Astrocyte (in vitro differentiated cells and primary cell): ENCODE measurements at regions not wholly inside any gene's neighbourhood (a gene's known extent, or its start where the extent isn't known, plus 50 kb on each side); places are given as distances from the start of the nearest gene placed in this dataset.

Source experiments
- DNase-seq: peaks from one replicate; pipeline ENCODE4 v3.0.0-alpha.2; 2010; ENCODE audit warnings: low read depth
- FAIRE-seq: peaks from 2 replicates; lab custom pipeline; 2011; peaks lifted over from hg19 to GRCh38; lab: Jason Lieb, UNC
- H2AFZ ChIP-seq: 2 replicates; pipeline ENCODE4 v1.6.0; 2012; ENCODE audit warnings: low read depth, low read length, inconsistent platforms
- H3K27ac ChIP-seq: 2 replicates; pipeline ENCODE4 v1.5.1; 2011; ENCODE audit warnings: low read depth, low read length, inconsistent platforms
- H3K27me3 ChIP-seq: 2 replicates; pipeline ENCODE4 v1.6.0; 2011; ENCODE audit warnings: low read length, inconsistent platforms; ENCODE audit not compliant: insufficient read depth
- H3K36me3 ChIP-seq: 2 replicates; pipeline ENCODE4 v1.5.1; 2011; ENCODE audit warnings: low read length, inconsistent platforms; ENCODE audit not compliant: insufficient read depth
- H3K4me1 ChIP-seq: 2 replicates; pipeline ENCODE4 v1.5.1; 2011; ENCODE audit warnings: low read length, inconsistent platforms; ENCODE audit not compliant: insufficient read depth
- H3K4me2 ChIP-seq: 2 replicates; pipeline ENCODE4 v1.6.0; 2012; ENCODE audit warnings: low read length, inconsistent platforms
- H3K4me3 ChIP-seq: 2 replicates; pipeline ENCODE4 v1.5.1; 2011; ENCODE audit warnings: low read depth, mild to moderate bottlenecking, low read length, inconsistent platforms; ENCODE audit not compliant: insufficient read depth
- H3K79me2 ChIP-seq: 2 replicates; pipeline ENCODE4 v1.6.0; 2012; ENCODE audit warnings: mild to moderate bottlenecking, low read length, inconsistent platforms; ENCODE audit not compliant: insufficient read depth
- H3K9ac ChIP-seq: 2 replicates; pipeline ENCODE4 v1.6.0; 2012; ENCODE audit warnings: mild to moderate bottlenecking, low read length, inconsistent platforms
- H3K9me3 ChIP-seq: 2 replicates; pipeline ENCODE4 v1.5.1; 2012; ENCODE audit warnings: low read depth, mild to moderate bottlenecking, low read length, inconsistent platforms; ENCODE audit not compliant: insufficient read depth
- H4K20me1 ChIP-seq: 2 replicates; pipeline ENCODE4 v1.6.0; 2012; ENCODE audit warnings: low read length, inconsistent platforms; ENCODE audit not compliant: insufficient read depth
- H3K27ac Mint-ChIP-seq: one replicate; pipeline ENCODE4 v1.8.0; 2021; ENCODE audit warnings: mild to moderate bottlenecking, mixed read lengths; ENCODE audit not compliant: unreplicated experiment
- H3K27me3 Mint-ChIP-seq: one replicate; pipeline ENCODE4 v1.8.0; 2021; ENCODE audit warnings: low read depth, mixed read lengths; ENCODE audit not compliant: unreplicated experiment
- H3K36me3 Mint-ChIP-seq: one replicate; pipeline ENCODE4 v1.8.0; 2021; ENCODE audit warnings: low read depth, mixed read lengths; ENCODE audit not compliant: unreplicated experiment
- H3K4me1 Mint-ChIP-seq: one replicate; pipeline ENCODE4 v1.8.0; 2021; ENCODE audit warnings: low read depth, mixed read lengths; ENCODE audit not compliant: unreplicated experiment
- H3K4me3 Mint-ChIP-seq: one replicate; pipeline ENCODE4 v1.8.0; 2021; ENCODE audit warnings: mild to moderate bottlenecking, moderate library complexity, mixed read lengths; ENCODE audit not compliant: unreplicated experiment
- H3K9me3 Mint-ChIP-seq: one replicate; pipeline ENCODE4 v1.8.0; 2021; ENCODE audit warnings: mild to moderate bottlenecking, mixed read lengths; ENCODE audit not compliant: unreplicated experiment
- EZH2 ChIP-seq: IDR thresholded peaks from 2 replicates; pipeline ENCODE4 v1.6.1; 2012; ENCODE audit warnings: mild to moderate bottlenecking, low read length, inconsistent platforms; ENCODE audit not compliant: insufficient read depth
- TF ChIP-seq, protein P1 (sequence below): IDR thresholded peaks from 2 replicates; pipeline ENCODE4 v1.5.1; 2011; ENCODE audit warnings: low read depth, mild to moderate bottlenecking, inconsistent platforms, low read length, moderate library complexity; ENCODE audit not compliant: insufficient read depth

DNA sequence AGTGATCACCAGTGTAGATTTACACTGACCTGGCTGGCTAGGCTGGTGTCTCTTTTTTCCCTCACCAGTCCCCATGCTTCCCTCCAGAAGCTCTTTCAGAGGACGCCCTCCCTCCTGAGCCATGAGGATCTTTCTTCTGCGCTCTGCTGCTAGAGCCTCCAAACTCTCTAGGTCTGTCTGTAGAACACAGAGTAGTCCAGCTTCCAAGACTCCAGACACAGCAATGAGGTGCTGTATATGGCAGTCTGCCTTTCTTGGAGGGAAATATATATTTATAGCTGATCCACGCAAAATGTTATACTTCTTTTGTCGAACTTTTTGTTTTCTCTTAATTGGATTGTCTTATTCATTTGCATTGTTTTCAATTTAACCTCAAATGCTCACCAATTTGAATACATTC, 1121.8 kb downstream of the ROBO2 start:
- H3K4me1 Mint-ChIP-seq: peaks cover 6% of the 10 kb centered on the region
- H3K4me3 ChIP-seq: no peak overlapping the region
- H3K27me3 ChIP-seq: no peaks in the 10 kb centered on the region
- H3K36me3 ChIP-seq: no peaks in the 10 kb centered on the region
- H3K4me1 ChIP-seq: no peaks in the 10 kb centered on the region
- no peak for DNase-seq
- no peaks in the 10 kb centered on the region for H3K79me2 ChIP-seq
- no peaks in the 10 kb centered on the region for H3K9me3 Mint-ChIP-seq
- no peaks in the 10 kb centered on the region for H3K36me3 Mint-ChIP-seq
- H3K4me2 ChIP-seq: no peak overlapping the region
- no peak for TF ChIP-seq EZH2
- TF ChIP-seq, protein P1, sequence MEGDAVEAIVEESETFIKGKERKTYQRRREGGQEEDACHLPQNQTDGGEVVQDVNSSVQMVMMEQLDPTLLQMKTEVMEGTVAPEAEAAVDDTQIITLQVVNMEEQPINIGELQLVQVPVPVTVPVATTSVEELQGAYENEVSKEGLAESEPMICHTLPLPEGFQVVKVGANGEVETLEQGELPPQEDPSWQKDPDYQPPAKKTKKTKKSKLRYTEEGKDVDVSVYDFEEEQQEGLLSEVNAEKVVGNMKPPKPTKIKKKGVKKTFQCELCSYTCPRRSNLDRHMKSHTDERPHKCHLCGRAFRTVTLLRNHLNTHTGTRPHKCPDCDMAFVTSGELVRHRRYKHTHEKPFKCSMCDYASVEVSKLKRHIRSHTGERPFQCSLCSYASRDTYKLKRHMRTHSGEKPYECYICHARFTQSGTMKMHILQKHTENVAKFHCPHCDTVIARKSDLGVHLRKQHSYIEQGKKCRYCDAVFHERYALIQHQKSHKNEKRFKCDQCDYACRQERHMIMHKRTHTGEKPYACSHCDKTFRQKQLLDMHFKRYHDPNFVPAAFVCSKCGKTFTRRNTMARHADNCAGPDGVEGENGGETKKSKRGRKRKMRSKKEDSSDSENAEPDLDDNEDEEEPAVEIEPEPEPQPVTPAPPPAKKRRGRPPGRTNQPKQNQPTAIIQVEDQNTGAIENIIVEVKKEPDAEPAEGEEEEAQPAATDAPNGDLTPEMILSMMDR: no peak
- H3K4me3 Mint-ChIP-seq: no peak overlapping the region
- no peak overlapping the region for H3K27ac ChIP-seq
- no peak overlapping the region for H3K27ac Mint-ChIP-seq
- no peak overlapping the region for H3K9ac ChIP-seq
- H3K27me3 Mint-ChIP-seq: no peaks in the 10 kb centered on the region
- H4K20me1 ChIP-seq: no peaks in the 10 kb centered on the region
- no peaks in the 10 kb centered on the region for H3K9me3 ChIP-seq
- no peak overlapping the region for H2AFZ ChIP-seq
- no peak for FAIRE-seq

DNA sequence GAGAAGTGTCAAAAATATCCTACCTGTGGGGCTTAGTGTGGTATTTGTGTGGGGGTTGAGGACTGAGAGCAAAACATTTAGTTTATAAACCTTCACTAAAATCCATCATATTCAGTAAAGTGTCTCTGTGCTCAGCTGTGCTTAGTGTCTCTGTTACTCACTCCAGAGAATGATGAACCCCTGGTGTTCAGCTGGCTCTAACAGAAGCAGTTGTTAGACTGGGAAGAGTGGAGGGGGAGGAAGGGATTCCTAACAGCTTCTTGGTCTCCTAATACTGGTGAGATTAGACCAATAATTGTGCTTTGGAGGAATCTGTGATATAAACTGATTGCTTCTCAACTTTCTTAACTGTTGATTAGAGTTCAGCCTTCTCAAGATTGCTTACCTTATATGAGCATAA, 1123.5 kb downstream of the ROBO2 start:
- H3K4me1 ChIP-seq: no peaks in the 10 kb centered on the region
- H3K36me3 ChIP-seq: no peaks in the 10 kb centered on the region
- no peak overlapping the region for H3K4me2 ChIP-seq
- Mint-ChIP-seq H3K27ac (no peak overlapping the region), H3K36me3 (no peaks in the 10 kb centered on the region), H3K9me3 (no peaks in the 10 kb centered on the region), H3K4me3 (no peak overlapping the region), H3K4me1 (peaks cover 6% of the 10 kb centered on the region), H3K27me3 (no peaks in the 10 kb centered on the region)
- H3K9ac ChIP-seq: no peak overlapping the region
- no peaks in the 10 kb centered on the region for H3K79me2 ChIP-seq
- TF ChIP-seq, protein P1: no peak
- no peak for TF ChIP-seq EZH2
- H3K4me3 ChIP-seq: no peak overlapping the region
- no peak overlapping the region for H2AFZ ChIP-seq
- no peaks in the 10 kb centered on the region for H4K20me1 ChIP-seq
- H3K9me3 ChIP-seq: no peaks in the 10 kb centered on the region
- H3K27me3 ChIP-seq: no peaks in the 10 kb centered on the region
- no peak overlapping the region for H3K27ac ChIP-seq
- DNase-seq: no peak
- no peak for FAIRE-seq

- FAIRE-seq: no peak
Observed at GRCh38 chr3:78165876-78166275, 1126.0 kb downstream of the ROBO2 start.

More at GRCh38 chr3:78165876-78166275, 1126.0 kb downstream of the ROBO2 start:
- DNase-seq: no peak
- no peaks in the 10 kb centered on the region for H3K9me3 ChIP-seq
- H3K27me3 ChIP-seq: no peaks in the 10 kb centered on the region
- H3K9ac ChIP-seq: no peak overlapping the region
- no peaks in the 10 kb centered on the region for H4K20me1 ChIP-seq
- no peaks in the 10 kb centered on the region for H3K36me3 ChIP-seq
- no peaks in the 10 kb centered on the region for H3K4me1 ChIP-seq
- H3K27me3 Mint-ChIP-seq: no peaks in the 10 kb centered on the region
- H3K4me3 ChIP-seq: no peak overlapping the region
- H3K4me3 Mint-ChIP-seq: no peak overlapping the region
- no peak overlapping the region for H3K4me2 ChIP-seq
- H2AFZ ChIP-seq: no peak overlapping the region
- no peak overlapping the region for H3K27ac ChIP-seq
- no peaks in the 10 kb centered on the region for H3K36me3 Mint-ChIP-seq
- H3K27ac Mint-ChIP-seq: no peak overlapping the region
- H3K79me2 ChIP-seq: no peaks in the 10 kb centered on the region
- H3K9me3 Mint-ChIP-seq: no peaks in the 10 kb centered on the region
- TF ChIP-seq EZH2: no peak
- TF ChIP-seq, protein P1: no peak
- H3K4me1 Mint-ChIP-seq: peaks cover 6% of the 10 kb centered on the region
